GM18508 (cell line): ENCODE measurements at regions not wholly inside any gene's neighbourhood (a gene's known extent, or its start where the extent isn't known, plus 50 kb on each side); places are given as distances from the start of the nearest gene placed in this dataset.

Experiments used
- ATAC-seq: cut with Tn5 transposase; IDR thresholded peaks from one replicate; pipeline ENCODE4 v1.9.1; 2021; ENCODE audit warnings: moderate number of reproducible peaks; ENCODE audit not compliant: insufficient read depth, unreplicated experiment

GRCh38 chr7:109109558-109109957, 539.9 kb downstream of the DNAJB9 start:
- no peak for ATAC-seq

DNA sequence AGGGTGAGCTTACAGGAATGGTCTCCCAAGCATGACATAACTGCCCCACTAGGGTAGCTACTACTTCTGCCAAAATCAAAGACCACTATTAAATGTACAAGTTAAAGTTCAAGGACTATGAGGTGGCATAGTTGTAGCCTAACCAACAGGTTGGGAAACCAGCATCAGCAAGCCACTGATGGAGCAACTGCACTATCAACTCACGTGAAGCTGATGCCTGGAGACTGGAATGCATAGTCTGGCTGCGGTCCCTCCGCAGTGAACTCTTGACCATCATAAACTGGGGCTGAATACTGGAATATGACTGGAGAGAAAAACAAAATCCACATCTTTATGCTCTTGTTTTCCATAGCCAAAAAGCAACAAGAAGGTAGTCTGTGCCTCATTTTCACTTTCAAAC, 541.4 kb downstream of the DNAJB9 start:
- ATAC-seq = no peak

DNA sequence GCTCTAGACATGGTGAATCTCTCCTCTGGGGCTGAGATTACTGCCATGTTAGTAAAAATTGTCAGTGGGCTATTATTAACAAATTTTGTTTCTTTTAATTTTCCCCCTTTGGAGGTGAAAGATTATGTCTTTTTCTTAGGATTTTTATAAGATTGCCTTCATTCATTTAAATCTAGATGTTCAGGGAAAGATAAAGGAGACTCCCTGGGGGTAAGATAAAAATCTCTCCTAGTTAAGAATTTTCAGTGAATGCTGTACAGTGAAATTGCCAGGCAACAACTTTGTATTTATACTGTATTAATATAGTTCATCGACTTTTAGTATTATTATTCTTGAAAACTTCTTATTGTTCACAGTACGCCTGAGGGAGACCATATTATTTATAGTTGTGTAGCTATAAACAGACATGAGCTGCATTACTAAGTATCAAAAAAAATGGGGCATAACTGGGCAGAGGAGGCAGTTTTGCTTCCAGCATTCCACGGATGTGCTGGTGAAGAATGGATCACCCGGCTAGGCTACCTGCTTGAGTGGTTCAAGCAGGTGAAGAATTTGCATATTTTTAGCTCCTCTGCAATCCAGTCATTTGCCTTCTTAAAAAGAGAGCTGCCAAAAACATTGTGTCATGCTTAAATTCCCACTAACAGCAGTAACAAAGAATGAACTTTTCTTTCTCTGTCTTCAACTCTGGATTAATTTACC, 552.1 kb downstream of the DNAJB9 start:
- no peak for ATAC-seq

DNA sequence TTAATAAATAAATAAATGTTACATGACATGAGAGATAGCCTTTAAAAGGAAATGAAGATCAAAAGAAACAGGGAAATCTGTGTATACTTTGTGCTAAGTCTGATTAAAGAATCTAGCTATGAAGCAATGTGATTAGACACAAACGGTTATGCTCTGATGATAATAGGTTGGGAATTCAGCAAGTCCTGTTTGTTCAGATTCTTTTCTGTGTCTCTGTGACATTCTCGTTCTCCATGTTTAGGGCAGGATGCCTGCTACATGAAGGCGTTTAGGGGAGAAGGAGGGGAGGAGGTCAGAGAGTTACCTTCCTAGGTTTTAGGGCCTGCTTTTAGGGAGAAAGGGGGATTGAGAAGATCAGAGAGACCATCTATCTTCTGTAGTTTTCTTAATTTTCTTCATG, 555.3 kb downstream of the DNAJB9 start:
- no peak for ATAC-seq

- no peak for ATAC-seq
These were observed 556.9 kb downstream of the DNAJB9 start for GRCh38 chr7:109126404-109127050.

DNA sequence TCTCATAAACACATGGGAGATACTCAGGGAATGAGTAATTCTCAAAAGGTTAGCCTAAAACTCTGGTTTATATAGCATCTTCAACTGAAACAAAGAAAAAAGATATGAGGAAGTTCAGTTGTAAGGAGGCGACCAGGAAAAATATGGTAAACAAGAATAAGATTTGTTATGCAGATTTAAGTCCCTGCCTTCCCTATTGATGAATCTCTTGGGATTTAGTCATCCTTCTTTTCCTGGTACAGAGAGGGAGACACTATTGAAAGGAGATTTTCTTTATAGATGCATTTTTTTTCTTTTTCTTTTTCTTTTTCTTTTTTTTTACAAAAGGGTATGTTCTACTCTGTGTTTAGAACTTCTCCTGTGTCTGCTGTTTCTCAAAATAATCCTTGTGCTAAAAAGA, 557.5 kb downstream of the DNAJB9 start:
- no peak for ATAC-seq

- no peak for ATAC-seq
These were observed 561.5 kb downstream of the DNAJB9 start for GRCh38 chr7:109131141-109131540.

GRCh38 chr7:109136893-109137292, 567.2 kb downstream of the DNAJB9 start:
- no peak for ATAC-seq

DNA sequence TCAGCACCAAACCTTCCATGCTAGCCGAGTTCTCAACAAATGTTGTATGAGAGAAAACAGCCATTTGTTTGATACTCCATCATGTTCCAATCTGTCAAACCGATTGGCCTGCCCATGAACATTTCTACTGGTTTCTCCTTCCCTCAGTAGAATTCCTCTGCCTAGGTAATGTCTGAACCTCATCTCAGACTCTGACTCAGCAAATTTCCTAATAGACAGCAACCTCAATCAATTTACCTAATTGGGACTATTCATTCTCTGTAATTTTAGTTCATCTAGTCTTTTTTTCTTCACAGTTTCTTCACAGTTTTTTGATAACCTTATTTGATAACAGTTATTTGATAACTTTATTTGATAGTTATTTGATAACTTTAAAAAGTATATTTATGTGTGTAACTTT, 585.1 kb downstream of the DNAJB9 start:
- no peak for ATAC-seq

DNA sequence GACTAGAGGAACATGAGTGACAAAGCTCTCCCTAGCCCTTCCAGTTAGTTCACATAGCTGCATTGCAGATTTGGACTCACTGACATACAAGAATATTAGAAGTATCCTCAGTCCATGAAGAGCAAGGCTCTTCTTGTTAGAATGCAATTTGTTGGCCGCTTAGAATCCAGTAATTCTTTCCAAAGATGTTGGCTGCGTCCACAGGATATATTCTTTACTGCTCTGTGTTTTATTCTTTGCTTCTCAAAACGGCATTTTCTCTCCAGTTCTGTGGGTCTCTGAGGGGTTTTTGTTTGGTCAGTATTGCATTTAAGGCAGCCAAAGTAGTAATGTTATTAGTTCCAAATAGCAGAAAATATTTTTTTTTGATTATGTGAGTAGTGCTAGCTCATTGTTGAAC, 588.6 kb downstream of the DNAJB9 start:
- no peak for ATAC-seq

GRCh38 chr7:109176661-109177060, 607.0 kb downstream of the DNAJB9 start:
- no peak for ATAC-seq

- no peak for ATAC-seq
These were observed 608.7 kb downstream of the DNAJB9 start for GRCh38 chr7:109178342-109178741.

DNA sequence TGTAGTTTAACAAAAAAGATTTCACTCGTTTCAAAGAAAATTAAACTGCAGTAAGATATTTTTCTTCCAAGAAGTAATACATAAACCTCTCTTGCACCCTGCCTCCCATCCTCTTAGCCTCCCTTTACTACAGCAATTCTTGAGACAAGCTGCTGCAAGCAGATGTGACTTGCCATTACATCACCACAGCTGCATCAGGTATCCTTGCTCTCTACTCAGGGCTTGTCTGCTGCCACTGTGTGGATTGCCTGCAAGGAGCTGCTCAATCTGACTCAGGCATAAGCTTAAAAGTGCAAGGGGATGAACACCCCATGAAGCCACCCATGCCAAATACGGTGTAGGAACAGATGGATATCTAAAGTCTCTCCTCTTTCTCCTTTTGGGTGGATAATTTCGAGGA, 609.9 kb downstream of the DNAJB9 start:
- ATAC-seq = no peak

GRCh38 chr7:109190766-109191398, 621.2 kb downstream of the DNAJB9 start:
- ATAC-seq = no peak

GRCh38 chr7:109206196-109206595, 636.5 kb downstream of the DNAJB9 start:
- no peak for ATAC-seq

GRCh38 chr7:109213081-109213480, 643.4 kb downstream of the DNAJB9 start:
- no peak for ATAC-seq

GRCh38 chr7:109215341-109215740, 645.7 kb downstream of the DNAJB9 start:
- no peak for ATAC-seq

- no peak for ATAC-seq
These were observed 654.4 kb downstream of the DNAJB9 start for GRCh38 chr7:109224100-109224499.

DNA sequence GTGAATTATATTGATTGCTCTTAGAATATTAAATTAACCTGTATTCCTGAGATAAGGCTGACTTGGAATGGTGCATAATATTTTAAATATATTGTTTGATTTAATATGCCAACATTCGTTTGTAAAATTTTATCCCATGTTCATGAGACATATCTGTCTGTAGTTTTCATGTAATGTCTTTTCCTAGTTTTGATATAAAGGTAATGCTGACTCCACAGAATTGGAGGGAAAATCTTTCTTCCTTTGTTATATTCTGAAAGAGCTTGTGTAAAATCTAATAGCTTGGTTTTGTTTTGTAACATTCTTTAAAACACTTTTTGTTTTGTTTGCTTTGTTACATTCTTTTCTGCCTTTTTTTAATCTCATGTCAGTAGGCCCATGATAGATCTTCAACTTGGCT, 657.0 kb downstream of the DNAJB9 start:
- ATAC-seq = no peak

DNA sequence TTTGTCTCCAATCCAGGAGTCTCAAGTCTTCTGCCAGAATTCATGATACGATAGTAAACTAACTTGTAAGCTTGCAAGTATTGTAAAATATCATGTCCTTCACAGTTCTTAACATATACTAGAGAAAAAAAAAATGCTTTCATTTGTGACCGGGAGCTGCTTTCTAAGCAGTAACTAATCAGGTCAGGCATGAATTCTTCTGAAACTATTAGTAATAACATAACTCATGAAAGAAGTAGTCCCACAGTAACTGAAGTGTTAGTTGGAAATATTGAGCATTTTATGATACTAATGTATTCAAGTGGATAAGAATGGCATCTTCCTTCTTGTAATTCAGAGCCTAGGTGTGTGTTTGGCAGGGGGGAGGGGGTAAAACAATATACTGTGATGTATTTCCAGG, 665.6 kb downstream of the DNAJB9 start:
- ATAC-seq = peak; percentile 69

DNA sequence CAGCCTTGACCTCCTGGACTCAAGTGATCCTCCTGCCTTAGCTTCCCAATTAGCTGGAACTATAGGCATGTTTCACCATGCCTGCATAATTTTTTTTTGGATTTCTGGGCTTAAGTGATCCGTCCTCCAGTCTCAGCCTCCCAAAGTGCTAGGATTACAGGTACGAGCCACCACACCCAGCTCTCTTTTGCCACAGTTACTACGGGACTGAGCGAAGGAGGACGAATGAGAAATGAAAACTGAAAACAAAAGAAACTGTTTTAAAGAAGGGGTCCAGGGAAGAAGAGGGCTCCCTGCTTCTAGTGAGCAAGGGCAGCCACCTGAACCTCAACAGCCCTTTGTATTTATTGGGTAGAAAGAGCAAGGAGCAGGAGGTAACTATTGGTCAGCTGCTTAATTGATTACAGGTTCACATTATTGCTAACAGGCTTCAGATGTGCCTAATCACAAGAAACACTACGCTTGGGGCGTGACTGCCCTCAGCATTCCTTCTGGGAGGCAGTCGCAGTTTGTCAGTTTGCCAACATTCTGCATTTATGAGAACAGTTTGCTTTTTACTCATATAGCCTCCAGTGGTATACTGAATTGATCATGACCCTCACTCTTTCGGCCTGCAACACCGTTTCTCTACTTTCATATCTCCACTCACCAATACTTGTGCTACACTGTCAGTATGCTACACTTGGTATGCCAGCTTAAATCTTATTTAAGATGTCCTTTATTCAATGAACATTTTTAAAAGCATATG, 676.8 kb downstream of the DNAJB9 start:
- no peak for ATAC-seq
